HepG2 (cell line): ENCODE measurements at regions not wholly inside any gene's neighbourhood (a gene's known extent, or its start where the extent isn't known, plus 50 kb on each side); places are given as distances from the start of the nearest gene placed in this dataset.
"Not testable (repeated sequence)": the region's sequence is repeated elsewhere in the genome, so short reads cannot be mapped to it uniquely, and the experiment has no call there.

ENCODE experiments used
- AHR ChIP-seq: IDR thresholded peaks from 2 replicates; pipeline ENCODE4 v1.6.1; 2018; ENCODE audit warnings: missing genetic modification reagents, missing compliant biosample characterization
- AKNA ChIP-seq: sonication (generic); formaldehyde crosslinking; IDR thresholded peaks from 2 replicates; pipeline ENCODE4 v1.4.0; 2020; ENCODE audit warnings: missing genetic modification reagents, borderline replicate concordance
- ARNT ChIP-seq: fragments of 450-650 bp; IDR thresholded peaks from 2 replicates; pipeline ENCODE4 v1.6.1; 2017
- CTCF ChIP-seq: sonication (generic); formaldehyde crosslinking; IDR thresholded peaks from 2 replicates; pipeline ENCODE4 v1.5.0; 2020; ENCODE audit warnings: mild to moderate bottlenecking, missing genetic modification reagents, moderate library complexity
- SUZ12 ChIP-seq: fragments of 150-350 bp; IDR thresholded peaks from 2 replicates; pipeline ENCODE4 v1.6.1; 2014; ENCODE audit warnings: low read depth, low read length
- U2AF1 ChIP-seq: fragments of 200-400 bp; formaldehyde crosslinking; optimal IDR thresholded peaks from 2 replicates; pipeline ENCODE3; 2017; ENCODE audit warnings: mild to moderate bottlenecking, low read depth, low read length
- USF2 ChIP-seq, 2 experiments: sonication (generic) in 1 of 2; formaldehyde crosslinking in 1 of 2; IDR thresholded peaks; 2 replicates each; pipeline versions ENCODE4 v1.5.1 to v1.6.1; 2011 to 2020; ENCODE audit warnings: borderline replicate concordance in 1 of 2, low read depth in 1 of 2, low read length in 1 of 2, mild to moderate bottlenecking in 1 of 2, missing genetic modification reagents in 1 of 2, moderate library complexity in 1 of 2
- ZBTB44 ChIP-seq: sonication (generic); formaldehyde crosslinking; IDR thresholded peaks from 2 replicates; pipeline ENCODE4 v1.4.0; 2020; ENCODE audit warnings: missing genetic modification reagents
- ZNF138 ChIP-seq: sonication (generic); formaldehyde crosslinking; IDR thresholded peaks from 2 replicates; pipeline ENCODE4 v1.5.0; 2020; ENCODE audit warnings: mild to moderate bottlenecking, low read depth, missing genetic modification reagents
- ZNF670 ChIP-seq: sonication (generic); formaldehyde crosslinking; IDR thresholded peaks from 2 replicates; pipeline ENCODE4 v1.8.0; 2022; ENCODE audit warnings: mild to moderate bottlenecking, missing genetic modification reagents, borderline replicate concordance
- ZNF776 ChIP-seq: sonication (generic); formaldehyde crosslinking; IDR thresholded peaks from 2 replicates; pipeline ENCODE4 v1.4.0; 2020; ENCODE audit warnings: mild to moderate bottlenecking, missing genetic modification reagents
- ZSCAN25 ChIP-seq: sonication (generic); formaldehyde crosslinking; IDR thresholded peaks from 2 replicates; pipeline ENCODE4 v1.8.0; 2022; ENCODE audit warnings: mild to moderate bottlenecking, missing genetic modification reagents
- ZSCAN29 ChIP-seq: sonication (generic); formaldehyde crosslinking; conservative IDR thresholded peaks from 2 replicates; pipeline ENCODE4 v1.4.0; 2020; ENCODE audit warnings: mild to moderate bottlenecking, missing genetic modification reagents

DNA sequence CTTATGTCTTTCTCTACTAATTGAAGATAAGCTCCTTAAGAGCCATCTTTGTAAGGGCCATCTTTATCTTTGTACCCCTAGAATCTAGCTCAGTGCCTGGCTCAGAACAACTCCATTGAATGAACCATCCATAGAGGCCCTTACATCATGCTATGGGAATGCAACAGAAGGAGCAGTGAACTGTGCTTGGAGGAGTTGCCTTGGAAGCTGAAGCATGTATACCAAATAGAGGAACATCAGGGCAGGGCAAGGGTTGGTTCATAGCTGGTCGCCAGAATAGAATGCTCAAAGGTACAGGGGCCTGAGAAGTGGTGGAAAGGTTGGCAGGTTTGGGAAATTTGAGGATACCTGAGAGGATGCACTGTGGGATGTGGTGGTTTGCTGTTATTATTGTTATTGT, 105.8 kb upstream of the NBPF19 start:
- not testable (repeated sequence) for TF ChIP-seq AKNA (CRISPR knock-in tag); SUZ12; ZBTB44 (CRISPR knock-in tag); CTCF (CRISPR knock-in tag); ZSCAN29 (CRISPR knock-in tag); USF2 (IDR thresholded peaks at IDR 0.05; ENCODE audit: low read depth, low read length); USF2 (CRISPR knock-in tag; IDR thresholded peaks at IDR 0.05; ENCODE audit: borderline replicate concordance); ZSCAN25 (CRISPR knock-in tag); ZNF670 (CRISPR knock-in tag); AHR (CRISPR knock-in tag); ZNF776 (CRISPR knock-in tag); ARNT; U2AF1; ZNF138 (CRISPR knock-in tag)
